PC-9 (cell line): ENCODE measurements at regions not wholly inside any gene's neighbourhood (a gene's known extent, or its start where the extent isn't known, plus 50 kb on each side); places are given as distances from the start of the nearest gene placed in this dataset.

ENCODE experiments used
- BruUV-seq: library from RNA; stranded (reverse); fragments of 400-500 nt; replicated peaks from 2 replicates; lab custom pipeline; 2021; lab: Mats Ljungman, UMichigan
- CTCF ChIA-PET: fragments of 300-600 bp; sonication (Branson Sonifier 250); formaldehyde crosslinking; loops from one replicate; lab custom pipeline; 2022; ENCODE audit warnings: antibody characterized with exemption; lab: Charles Lee
- POLR2A ChIA-PET: fragments of 300-600 bp; sonication (Branson Sonifier 250); formaldehyde crosslinking; loops from one replicate; lab custom pipeline; 2022; ENCODE audit warnings: antibody characterized with exemption; ENCODE audit not compliant: unreplicated experiment; lab: Charles Lee
- DNase-seq, 2 experiments: peaks; one replicate each; pipeline versions ENCODE4 v3.0.0 to v3.0.0-alpha.2; 2015 to 2022; ENCODE audit warnings: mixed read lengths in 1 of 2
- H2AFZ ChIP-seq: fragments of 200-600 bp; sonication (generic); 2 replicates; pipeline ENCODE4 v1.8.1; 2017; ENCODE audit warnings: antibody characterized with exemption
- H3F3A ChIP-seq: fragments of 200-600 bp; sonication (generic); 2 replicates; pipeline ENCODE4 v1.8.1; 2017; ENCODE audit warnings: antibody characterized with exemption, mild to moderate bottlenecking, low read depth; ENCODE audit not compliant: insufficient read depth
- H3K27ac ChIP-seq: fragments of 200-600 bp; sonication (generic); 2 replicates; pipeline ENCODE4 v1.6.1; 2016; ENCODE audit warnings: mixed run types
- H3K27me3 ChIP-seq: fragments of 200-600 bp; sonication (generic); 2 replicates; pipeline ENCODE4 v1.6.1; 2016; ENCODE audit warnings: low read depth, mixed run types; ENCODE audit not compliant: insufficient read depth
- H3K36me3 ChIP-seq: fragments of 200-600 bp; sonication (generic); 2 replicates; pipeline ENCODE4 v1.6.1; 2016; ENCODE audit warnings: low read depth, mixed run types
- H3K4me1 ChIP-seq: fragments of 200-600 bp; sonication (generic); replicated peaks from 2 replicates; pipeline ENCODE4 v1.6.1; 2016; ENCODE audit warnings: mixed run types; ENCODE audit not compliant: insufficient read depth
- H3K4me2 ChIP-seq: fragments of 200-600 bp; sonication (generic); 2 replicates; pipeline ENCODE4 v1.6.1; 2017; ENCODE audit warnings: mixed run types
- H3K4me3 ChIP-seq: fragments of 200-600 bp; sonication (generic); 2 replicates; pipeline ENCODE4 v1.6.1; 2016; ENCODE audit warnings: mixed run types
- H3K79me2 ChIP-seq: fragments of 200-600 bp; sonication (generic); 2 replicates; pipeline ENCODE4 v1.6.1; 2017; ENCODE audit warnings: low read depth, mixed run types
- H3K9me2 ChIP-seq: fragments of 200-600 bp; sonication (generic); 2 replicates; pipeline ENCODE4 v1.8.1; 2017; ENCODE audit warnings: mild to moderate bottlenecking; ENCODE audit not compliant: insufficient read depth
- H3K9me3 ChIP-seq: fragments of 200-600 bp; sonication (generic); 2 replicates; pipeline ENCODE4 v1.8.1; 2016; ENCODE audit warnings: low read depth; ENCODE audit not compliant: insufficient read depth
- H4K20me1 ChIP-seq: fragments of 200-600 bp; sonication (generic); 2 replicates; pipeline ENCODE4 v1.8.1; 2017; ENCODE audit not compliant: insufficient read depth
- EZH2 ChIP-seq: fragments of 200-600 bp; sonication (generic); IDR thresholded peaks from 2 replicates; pipeline ENCODE4 v1.8.0; 2017; ENCODE audit warnings: antibody characterized with exemption, low read depth
- intact Hi-C: fragments of 100-400 bp; cut with micrococcal nuclease; formaldehyde crosslinking; loops from one replicate; pipeline ENCODE4 v1.10.0; 2022; ENCODE audit not compliant: unreplicated experiment
- TF ChIP-seq, protein P1 (sequence below): fragments of 200-600 bp; sonication (generic); conservative IDR thresholded peaks from 2 replicates; pipeline ENCODE4 v1.6.1; 2017; ENCODE audit warnings: mixed run types, antibody characterized with exemption, mild to moderate bottlenecking, moderate library complexity

- H4K20me1 ChIP-seq, result no peaks in the 10 kb centered on the region
- no peaks in the 10 kb centered on the region for H3K79me2 ChIP-seq
- no peaks in the 10 kb centered on the region for H3K36me3 ChIP-seq
- TF ChIP-seq, protein P1, sequence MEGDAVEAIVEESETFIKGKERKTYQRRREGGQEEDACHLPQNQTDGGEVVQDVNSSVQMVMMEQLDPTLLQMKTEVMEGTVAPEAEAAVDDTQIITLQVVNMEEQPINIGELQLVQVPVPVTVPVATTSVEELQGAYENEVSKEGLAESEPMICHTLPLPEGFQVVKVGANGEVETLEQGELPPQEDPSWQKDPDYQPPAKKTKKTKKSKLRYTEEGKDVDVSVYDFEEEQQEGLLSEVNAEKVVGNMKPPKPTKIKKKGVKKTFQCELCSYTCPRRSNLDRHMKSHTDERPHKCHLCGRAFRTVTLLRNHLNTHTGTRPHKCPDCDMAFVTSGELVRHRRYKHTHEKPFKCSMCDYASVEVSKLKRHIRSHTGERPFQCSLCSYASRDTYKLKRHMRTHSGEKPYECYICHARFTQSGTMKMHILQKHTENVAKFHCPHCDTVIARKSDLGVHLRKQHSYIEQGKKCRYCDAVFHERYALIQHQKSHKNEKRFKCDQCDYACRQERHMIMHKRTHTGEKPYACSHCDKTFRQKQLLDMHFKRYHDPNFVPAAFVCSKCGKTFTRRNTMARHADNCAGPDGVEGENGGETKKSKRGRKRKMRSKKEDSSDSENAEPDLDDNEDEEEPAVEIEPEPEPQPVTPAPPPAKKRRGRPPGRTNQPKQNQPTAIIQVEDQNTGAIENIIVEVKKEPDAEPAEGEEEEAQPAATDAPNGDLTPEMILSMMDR, result no peak
- TF ChIP-seq EZH2, result no peak
- no TSS peak for BruUV-seq
- no peak overlapping the region for H3K4me3 ChIP-seq
- H3K9me3 ChIP-seq, result no peaks in the 10 kb centered on the region
- intact Hi-C loops, result loop anchor here (10.0 kb wide), 1 partner anchor 291 kb away; no protein-coding TSS in a partner anchor
- peaks cover 11% of the 10 kb centered on the region; the same call in 1 of the 2 replicates for H3K27me3 ChIP-seq
- H2AFZ ChIP-seq, result no peak overlapping the region
- no peak for DNase-seq
- H3K4me1 ChIP-seq, result no peaks in the 10 kb centered on the region
- POLR2A ChIA-PET, result interaction anchor here (0.7 kb wide), 1 partner anchor 1707 kb away, joined by 48 read pairs; no protein-coding TSS in a partner anchor
- H3K27ac ChIP-seq, result no peak overlapping the region
- H3K9me2 ChIP-seq, result no peaks in the 10 kb centered on the region
- H3K4me2 ChIP-seq, result no peak overlapping the region
- CTCF ChIA-PET, result no interaction called here
- H3F3A ChIP-seq, result no peaks in the 10 kb centered on the region
These were observed 211.0 kb downstream of the SP3 start for GRCh38 chr2:173754165-173754564.

- intact Hi-C loops, result loop anchor here (10.0 kb wide), 1 partner anchor 290 kb away; no protein-coding TSS in a partner anchor
These were observed 210.3 kb downstream of the SP3 start for GRCh38 chr2:173754837-173755236.

DNA sequence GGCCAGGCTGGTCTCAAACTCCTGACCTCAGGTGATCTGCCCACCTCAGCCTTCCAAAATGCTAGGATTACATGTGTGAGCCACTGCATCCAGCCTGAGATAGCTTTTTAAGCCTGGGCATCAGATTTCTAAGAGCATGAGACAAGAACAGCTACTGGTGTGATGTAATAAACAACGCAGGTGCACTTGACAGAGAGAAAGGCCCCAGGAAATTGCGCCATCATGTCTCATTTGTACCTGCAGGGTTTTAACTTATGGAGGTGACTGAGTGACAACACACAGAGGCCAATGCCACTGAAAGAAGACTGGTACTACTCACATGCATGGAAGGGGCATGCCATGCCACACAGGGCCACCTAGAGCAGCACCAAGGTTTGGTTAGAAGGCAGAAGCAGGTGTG lies 209.4 kb downstream of the SP3 start:
- BruUV-seq, result no TSS peak
- Histone ChIP-seq H3K36me3 (no peaks in the 10 kb centered on the region), H3K27ac (no peak overlapping the region), H3F3A (no peaks in the 10 kb centered on the region), H3K4me2 (no peak overlapping the region), H3K9me2 (no peaks in the 10 kb centered on the region), H3K4me3 (no peak overlapping the region), H2AFZ (no peak overlapping the region), H3K79me2 (no peaks in the 10 kb centered on the region), H3K4me1 (no peaks in the 10 kb centered on the region), H4K20me1 (no peaks in the 10 kb centered on the region), H3K27me3 (peaks cover 2% of the 10 kb centered on the region; the same call in 1 of the 2 replicates), H3K9me3 (no peaks in the 10 kb centered on the region)
- CTCF ChIA-PET, result no interaction called here
- intact Hi-C loops, result loop anchor here (10.0 kb wide), 1 partner anchor 289 kb away; no protein-coding TSS in a partner anchor
- DNase-seq, result no peak
- TF ChIP-seq, protein P1, result no peak
- TF ChIP-seq EZH2, result no peak
- POLR2A ChIA-PET, result no interaction called here

More at GRCh38 chr2:173754837-173755236, 210.3 kb downstream of the SP3 start:
- no peak for DNase-seq
- Histone ChIP-seq H3F3A (no peaks in the 10 kb centered on the region), H3K4me2 (no peak overlapping the region), H3K4me1 (no peaks in the 10 kb centered on the region), H3K4me3 (no peak overlapping the region), H3K36me3 (no peaks in the 10 kb centered on the region), H3K79me2 (no peaks in the 10 kb centered on the region), H3K27ac (no peak overlapping the region), H4K20me1 (no peaks in the 10 kb centered on the region), H3K9me2 (no peaks in the 10 kb centered on the region), H3K27me3 (peaks cover 11% of the 10 kb centered on the region; the same call in 1 of the 2 replicates), H3K9me3 (no peaks in the 10 kb centered on the region), H2AFZ (no peak overlapping the region)
- ChIA-PET POLR2A (no interaction called here), CTCF (interaction anchor here (0.7 kb wide), 1 partner anchor 285 kb away, joined by 7 read pairs; no protein-coding TSS in a partner anchor)
- BruUV-seq, result no TSS peak
- TF ChIP-seq, protein P1, result no peak
- TF ChIP-seq EZH2, result no peak
